Sigmoid colon (tissue), 3 donors: ENCODE measurements at regions not wholly inside any gene's neighbourhood (a gene's known extent, or its start where the extent isn't known, plus 50 kb on each side); places are given as distances from the start of the nearest gene placed in this dataset.

Experiments
- CTCF ChIP-seq, 4 experiments: fragments of 450-650 bp in 3 of 4; fragments of 200-600 bp in 1 of 4; IDR thresholded peaks; one replicate each; pipeline ENCODE4 v1.5.1; 2016 to 2019; ENCODE audit warnings: antibody characterized with exemption in 4 of 4, mild to moderate bottlenecking in 3 of 4, moderate library complexity in 2 of 4
- POLR2A ChIP-seq, 2 donors: fragments of 450-650 bp; IDR thresholded peaks; one replicate each; pipeline ENCODE4 v1.6.1; 2016; ENCODE audit warnings: antibody characterized with exemption in 2 of 2, mild to moderate bottlenecking in 2 of 2, moderate library complexity in 2 of 2

- TF ChIP-seq POLR2A (IDR thresholded peaks at IDR 0.05) = no peak
- peak in 3 of 4 experiments; percentile 28 to 40 (median 34) for TF ChIP-seq CTCF (IDR thresholded peaks at IDR 0.05)
Measured at GRCh38 chr21:28336314-28336713, 656.4 kb downstream of the LTN1 start.
